ENCODE measurements at regions not wholly inside any gene's neighbourhood (a gene's known extent, or its start where the extent isn't known, plus 50 kb on each side); places are given as distances from the start of the nearest gene placed in this dataset.
A peak's percentile ranks its signal among the peaks of the same experiment; 100 is the strongest.

- TF ChIP-seq, protein P1, sequence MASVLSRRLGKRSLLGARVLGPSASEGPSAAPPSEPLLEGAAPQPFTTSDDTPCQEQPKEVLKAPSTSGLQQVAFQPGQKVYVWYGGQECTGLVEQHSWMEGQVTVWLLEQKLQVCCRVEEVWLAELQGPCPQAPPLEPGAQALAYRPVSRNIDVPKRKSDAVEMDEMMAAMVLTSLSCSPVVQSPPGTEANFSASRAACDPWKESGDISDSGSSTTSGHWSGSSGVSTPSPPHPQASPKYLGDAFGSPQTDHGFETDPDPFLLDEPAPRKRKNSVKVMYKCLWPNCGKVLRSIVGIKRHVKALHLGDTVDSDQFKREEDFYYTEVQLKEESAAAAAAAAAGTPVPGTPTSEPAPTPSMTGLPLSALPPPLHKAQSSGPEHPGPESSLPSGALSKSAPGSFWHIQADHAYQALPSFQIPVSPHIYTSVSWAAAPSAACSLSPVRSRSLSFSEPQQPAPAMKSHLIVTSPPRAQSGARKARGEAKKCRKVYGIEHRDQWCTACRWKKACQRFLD (CRISPR knock-in tag; IDR thresholded peaks at IDR 0.05), result peak; percentile 93
- TF ChIP-seq BRD9 (IDR thresholded peaks at IDR 0.05; ENCODE audit: low read depth, partially characterized antibody) (peak; percentile 53), FOXK1 (CRISPR knock-in tag; IDR thresholded peaks at IDR 0.05; ENCODE audit: borderline replicate concordance) (no peak), HDAC2 (IDR thresholded peaks at IDR 0.05) (peak; percentile 24; the same call in 1 of the 2 replicates), CTCF (IDR thresholded peaks at IDR 0.05 in 2 of 3, conservative IDR thresholded peaks at IDR 0.05 in 1 of 3; ENCODE audit: insufficient read depth in 2 of 3, low read depth in 1 of 3, low read length in 3 of 3) (peak in 1 of 3 experiments; percentile 20; a peak in 1 of 6 replicates), CEBPG (CRISPR knock-in tag; IDR thresholded peaks at IDR 0.05) (peak; percentile 93), CEBPG (tag; conservative IDR thresholded peaks at IDR 0.05 in 1 of 2, IDR thresholded peaks at IDR 0.05 in 1 of 2) (peak; percentile 50 to 87; a peak in 3 of 4 replicates), BRCA1 (IDR thresholded peaks at IDR 0.05) (no peak), BRCA1 (CRISPR knock-in tag; IDR thresholded peaks at IDR 0.05) (no peak), MEF2D (tag; conservative IDR thresholded peaks at IDR 0.05; ENCODE audit: low read depth) (peak; percentile 48; the same call in 1 of the 2 replicates), JUND (IDR thresholded peaks at IDR 0.05; ENCODE audit: borderline replicate concordance, low read depth, low read length) (peak; percentile 98), JUND (tag; IDR thresholded peaks at IDR 0.05; ENCODE audit: borderline replicate concordance, low read depth, low read length) (peak; percentile 97), MEIS2 (IDR thresholded peaks at IDR 0.05; ENCODE audit: partially characterized antibody) (peak; percentile 89), MBD2 (IDR thresholded peaks at IDR 0.05; ENCODE audit: borderline replicate concordance, low read depth) (0 out of 2 replicates have a peak, but pooled peaks have one; percentile 47), FOS (IDR thresholded peaks at IDR 0.05; ENCODE audit: extremely low read depth, insufficient read length) (peak; percentile 70), CCAR2 (IDR thresholded peaks at IDR 0.05; ENCODE audit: low read depth, low read length) (no peak)
- TF ChIP-seq, protein P2, sequence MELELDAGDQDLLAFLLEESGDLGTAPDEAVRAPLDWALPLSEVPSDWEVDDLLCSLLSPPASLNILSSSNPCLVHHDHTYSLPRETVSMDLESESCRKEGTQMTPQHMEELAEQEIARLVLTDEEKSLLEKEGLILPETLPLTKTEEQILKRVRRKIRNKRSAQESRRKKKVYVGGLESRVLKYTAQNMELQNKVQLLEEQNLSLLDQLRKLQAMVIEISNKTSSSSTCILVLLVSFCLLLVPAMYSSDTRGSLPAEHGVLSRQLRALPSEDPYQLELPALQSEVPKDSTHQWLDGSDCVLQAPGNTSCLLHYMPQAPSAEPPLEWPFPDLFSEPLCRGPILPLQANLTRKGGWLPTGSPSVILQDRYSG (tag; conservative IDR thresholded peaks at IDR 0.05; ENCODE audit: low read depth), result peak; percentile 69; the same call in 1 of the 2 replicates
- TF ChIP-seq, protein P3, sequence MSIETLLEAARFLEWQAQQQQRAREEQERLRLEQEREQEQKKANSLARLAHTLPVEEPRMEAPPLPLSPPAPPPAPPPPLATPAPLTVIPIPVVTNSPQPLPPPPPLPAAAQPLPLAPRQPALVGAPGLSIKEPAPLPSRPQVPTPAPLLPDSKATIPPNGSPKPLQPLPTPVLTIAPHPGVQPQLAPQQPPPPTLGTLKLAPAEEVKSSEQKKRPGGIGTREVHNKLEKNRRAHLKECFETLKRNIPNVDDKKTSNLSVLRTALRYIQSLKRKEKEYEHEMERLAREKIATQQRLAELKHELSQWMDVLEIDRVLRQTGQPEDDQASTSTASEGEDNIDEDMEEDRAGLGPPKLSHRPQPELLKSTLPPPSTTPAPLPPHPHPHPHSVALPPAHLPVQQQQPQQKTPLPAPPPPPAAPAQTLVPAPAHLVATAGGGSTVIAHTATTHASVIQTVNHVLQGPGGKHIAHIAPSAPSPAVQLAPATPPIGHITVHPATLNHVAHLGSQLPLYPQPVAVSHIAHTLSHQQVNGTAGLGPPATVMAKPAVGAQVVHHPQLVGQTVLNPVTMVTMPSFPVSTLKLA (conservative IDR thresholded peaks at IDR 0.05), result 0 out of 4 replicates have a peak, but pooled peaks of 1 of the 2 experiments have one; percentile 33
- TF ChIP-seq, protein P4, sequence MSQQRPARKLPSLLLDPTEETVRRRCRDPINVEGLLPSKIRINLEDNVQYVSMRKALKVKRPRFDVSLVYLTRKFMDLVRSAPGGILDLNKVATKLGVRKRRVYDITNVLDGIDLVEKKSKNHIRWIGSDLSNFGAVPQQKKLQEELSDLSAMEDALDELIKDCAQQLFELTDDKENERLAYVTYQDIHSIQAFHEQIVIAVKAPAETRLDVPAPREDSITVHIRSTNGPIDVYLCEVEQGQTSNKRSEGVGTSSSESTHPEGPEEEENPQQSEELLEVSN (IDR thresholded peaks at IDR 0.05; ENCODE audit: borderline replicate concordance in 1 of 2, extremely low read depth in 1 of 2, insufficient read depth in 1 of 2, insufficient read length in 1 of 2, low read depth in 1 of 2, low read length in 1 of 2, poor library complexity in 1 of 2, severe bottlenecking in 1 of 2), result peak in 1 of 2 experiments; percentile 76
Measured at GRCh38 chr5:173764332-173765028, 123.7 kb upstream of the CPEB4 start (continued).

All from K562 (cell line).